Coronary artery (tissue), 2 donors: ENCODE measurements at regions not wholly inside any gene's neighbourhood (a gene's known extent, or its start where the extent isn't known, plus 50 kb on each side); places are given as distances from the start of the nearest gene placed in this dataset.

ENCODE experiments used
- DNase-seq: peaks from one replicate; pipeline ENCODE4 v3.0.0-alpha.2; 2017; ENCODE audit warnings: low spot score
- H3K27ac ChIP-seq, 2 donors: fragments of 200-600 bp; sonication (generic); one replicate each; pipeline ENCODE4 v1.5.1; 2016 to 2019
- H3K4me3 ChIP-seq: fragments of 200-600 bp; sonication (generic); 2 replicates; pipeline ENCODE4 v1.5.1; 2016; ENCODE audit warnings: mild to moderate bottlenecking, moderate library complexity
- CTCF ChIP-seq: fragments of 200-600 bp; sonication (generic); IDR thresholded peaks from one replicate; pipeline ENCODE4 v1.5.1; 2019; ENCODE audit warnings: antibody characterized with exemption

- no peak for DNase-seq
- TF ChIP-seq CTCF = no peak
These were observed 145.6 kb downstream of the DYRK2 start for GRCh38 chr12:67794161-67794560.

GRCh38 chr12:67795236-67795635 lies 146.7 kb downstream of the DYRK2 start:
- no peak for DNase-seq
- no peak for TF ChIP-seq CTCF
- H3K27ac ChIP-seq = no peak overlapping the region
- H3K4me3 ChIP-seq = no peak overlapping the region

More at GRCh38 chr12:67794161-67794560, 145.6 kb downstream of the DYRK2 start:
- no peak overlapping the region for H3K27ac ChIP-seq
- H3K4me3 ChIP-seq = no peak overlapping the region

- no peak for TF ChIP-seq CTCF
- DNase-seq = no peak
- H3K27ac ChIP-seq = peak overlapping the region; percentile 7 to 69
- peak overlapping the region; percentile 21 for H3K4me3 ChIP-seq
These were observed 148.7 kb downstream of the DYRK2 start for GRCh38 chr12:67797185-67797741.

- peak overlapping the region in 1 of 2 donors; percentile 69 for H3K27ac ChIP-seq
- TF ChIP-seq CTCF = no peak
- peak overlapping the region; percentile 21 for H3K4me3 ChIP-seq
- no peak for DNase-seq
These were observed 149.2 kb downstream of the DYRK2 start for GRCh38 chr12:67797753-67798152.

GRCh38 chr12:67798768-67799167 lies 150.2 kb downstream of the DYRK2 start:
- Histone ChIP-seq H3K4me3 (no peak overlapping the region), H3K27ac (no peak overlapping the region)
- DNase-seq = no peak
- no peak for TF ChIP-seq CTCF

- H3K4me3 ChIP-seq = no peak overlapping the region
- no peak overlapping the region for H3K27ac ChIP-seq
- DNase-seq = no peak
- no peak for TF ChIP-seq CTCF
These were observed 154.2 kb downstream of the DYRK2 start for GRCh38 chr12:67802731-67803130.

GRCh38 chr12:67803278-67803993 lies 154.9 kb downstream of the DYRK2 start:
- TF ChIP-seq CTCF = no peak
- no peak overlapping the region for H3K4me3 ChIP-seq
- no peak overlapping the region for H3K27ac ChIP-seq
- no peak for DNase-seq
